BLaER1 (cell line): ENCODE measurements at regions not wholly inside any gene's neighbourhood (a gene's known extent, or its start where the extent isn't known, plus 50 kb on each side); places are given as distances from the start of the nearest gene placed in this dataset.
"Not testable (repeated sequence)": the region's sequence is repeated elsewhere in the genome, so short reads cannot be mapped to it uniquely, and the experiment has no call there.

Source experiments
- H3K27ac ChIP-seq: shearing (Covaris generic); formaldehyde crosslinking; 2 replicates; pipeline ENCODE4 v1.8.1; 2022
- H3K27me3 ChIP-seq: shearing (Covaris generic); formaldehyde crosslinking; 2 replicates; pipeline ENCODE4 v1.8.1; 2022
- H3K36me3 ChIP-seq: shearing (Covaris generic); formaldehyde crosslinking; 2 replicates; pipeline ENCODE4 v1.8.1; 2022
- H3K4me1 ChIP-seq: shearing (Covaris generic); formaldehyde crosslinking; 2 replicates; pipeline ENCODE4 v1.8.1; 2022
- H3K4me2 ChIP-seq: shearing (Covaris generic); formaldehyde crosslinking; 2 replicates; pipeline ENCODE4 v1.8.1; 2022
- H3K4me3 ChIP-seq: shearing (Covaris generic); formaldehyde crosslinking; 2 replicates; pipeline ENCODE4 v1.8.1; 2022
- H3K9ac ChIP-seq: shearing (Covaris generic); formaldehyde crosslinking; 2 replicates; pipeline ENCODE4 v1.8.1; 2022
- H3K9me3 ChIP-seq: shearing (Covaris generic); formaldehyde crosslinking; 2 replicates; pipeline ENCODE4 v1.8.1; 2022
- H4K20me1 ChIP-seq: shearing (Covaris generic); formaldehyde crosslinking; 2 replicates; pipeline ENCODE4 v1.8.1; 2022
- Cebpa-rat ChIP-seq: shearing (Covaris generic); IDR thresholded peaks from 2 replicates; pipeline ENCODE4 v1.8.1; 2022

DNA sequence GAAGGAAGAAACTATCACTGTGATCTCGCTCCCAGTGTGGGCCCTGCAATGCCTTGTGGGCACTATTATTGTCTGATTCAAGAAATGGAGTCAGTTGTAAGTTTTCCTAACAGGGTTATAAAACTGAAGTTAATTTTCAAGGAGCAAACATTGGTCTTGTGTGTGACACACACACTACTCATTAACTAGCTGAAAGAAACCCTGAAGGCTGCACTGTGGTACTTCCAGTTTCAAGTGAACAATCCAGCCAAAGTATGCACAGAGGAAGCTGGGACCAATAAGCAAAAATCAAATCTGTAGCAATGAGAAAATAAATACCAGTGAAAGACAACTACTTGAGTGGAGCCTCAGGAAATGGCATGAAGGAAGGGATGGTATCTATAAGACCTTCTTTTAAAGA lies 506.6 kb upstream of the POT1 start:
- Histone ChIP-seq H3K4me2 (no peak overlapping the region), H3K4me3 (no peak overlapping the region), H3K9ac (no peak overlapping the region), H3K9me3 (no peaks in the 10 kb centered on the region), H3K27me3 (no peaks in the 10 kb centered on the region), H4K20me1 (no peaks in the 10 kb centered on the region), H3K4me1 (no peaks in the 10 kb centered on the region), H3K27ac (no peak overlapping the region), H3K36me3 (no peaks in the 10 kb centered on the region)
- TF ChIP-seq Cebpa-rat, result no peak

GRCh38 chr7:125431349-125431748 lies 501.7 kb upstream of the POT1 start:
- Histone ChIP-seq H3K9me3 (no peaks in the 10 kb centered on the region), H3K4me2 (no peak overlapping the region), H3K27me3 (no peaks in the 10 kb centered on the region), H3K36me3 (no peaks in the 10 kb centered on the region), H3K4me1 (no peaks in the 10 kb centered on the region), H3K9ac (no peak overlapping the region), H3K4me3 (no peak overlapping the region), H3K27ac (no peak overlapping the region), H4K20me1 (no peaks in the 10 kb centered on the region)
- TF ChIP-seq Cebpa-rat, result no peak

DNA sequence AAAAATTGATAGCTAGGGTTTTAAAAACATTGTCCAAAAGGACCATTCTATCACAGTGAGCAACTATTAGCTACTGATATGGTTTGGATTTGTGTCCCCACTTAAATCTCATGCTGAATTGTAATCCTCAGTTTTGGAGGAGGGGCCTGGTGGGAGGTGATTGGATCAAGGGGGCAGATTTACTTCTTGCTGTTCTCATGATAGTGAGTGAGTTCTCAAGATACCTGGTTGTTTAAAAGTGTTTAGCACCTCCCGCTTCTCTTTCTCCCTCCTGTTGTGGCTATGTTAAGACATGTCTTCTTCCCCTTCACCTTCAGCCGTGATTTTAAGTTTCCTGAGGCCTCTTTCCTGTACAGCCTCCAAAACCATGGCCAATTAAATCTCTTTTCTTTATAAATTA lies 500.4 kb upstream of the POT1 start:
- no peak for TF ChIP-seq Cebpa-rat
- no peaks in the 10 kb centered on the region for H3K27me3 ChIP-seq
- H3K4me3 ChIP-seq, result no peak overlapping the region
- H4K20me1 ChIP-seq, result no peaks in the 10 kb centered on the region
- H3K4me2 ChIP-seq, result no peak overlapping the region
- no peaks in the 10 kb centered on the region for H3K36me3 ChIP-seq
- H3K9ac ChIP-seq, result no peak overlapping the region
- no peak overlapping the region for H3K27ac ChIP-seq
- H3K4me1 ChIP-seq, result no peaks in the 10 kb centered on the region
- H3K9me3 ChIP-seq, result no peaks in the 10 kb centered on the region

- Histone ChIP-seq H3K4me2 (no peak overlapping the region), H3K4me3 (no peak overlapping the region), H4K20me1 (no peaks in the 10 kb centered on the region), H3K27me3 (no peaks in the 10 kb centered on the region), H3K4me1 (no peaks in the 10 kb centered on the region), H3K9me3 (no peaks in the 10 kb centered on the region), H3K9ac (no peak overlapping the region), H3K36me3 (no peaks in the 10 kb centered on the region), H3K27ac (no peak overlapping the region)
- TF ChIP-seq Cebpa-rat, result no peak
These were observed 498.1 kb upstream of the POT1 start for GRCh38 chr7:125427676-125428075.

GRCh38 chr7:125425506-125425905 lies 495.9 kb upstream of the POT1 start:
- H3K27me3 ChIP-seq, result no peaks in the 10 kb centered on the region
- H3K4me1 ChIP-seq, result no peaks in the 10 kb centered on the region
- H4K20me1 ChIP-seq, result no peaks in the 10 kb centered on the region
- no peak overlapping the region for H3K4me2 ChIP-seq
- no peak overlapping the region for H3K4me3 ChIP-seq
- H3K36me3 ChIP-seq, result no peaks in the 10 kb centered on the region
- no peak for TF ChIP-seq Cebpa-rat
- H3K9ac ChIP-seq, result no peak overlapping the region
- H3K9me3 ChIP-seq, result no peaks in the 10 kb centered on the region
- H3K27ac ChIP-seq, result no peak overlapping the region

GRCh38 chr7:125424721-125425120 lies 495.1 kb upstream of the POT1 start:
- Histone ChIP-seq H3K4me3 (no peak overlapping the region), H4K20me1 (no peaks in the 10 kb centered on the region), H3K4me2 (no peak overlapping the region), H3K4me1 (no peaks in the 10 kb centered on the region), H3K9ac (no peak overlapping the region), H3K27me3 (no peaks in the 10 kb centered on the region), H3K36me3 (no peaks in the 10 kb centered on the region), H3K27ac (no peak overlapping the region), H3K9me3 (no peaks in the 10 kb centered on the region)
- TF ChIP-seq Cebpa-rat, result no peak

- Histone ChIP-seq H3K4me1 (no peaks in the 10 kb centered on the region), H3K27ac (no peak overlapping the region), H3K9me3 (no peaks in the 10 kb centered on the region), H3K27me3 (no peaks in the 10 kb centered on the region), H3K36me3 (no peaks in the 10 kb centered on the region), H3K9ac (no peak overlapping the region), H4K20me1 (no peaks in the 10 kb centered on the region), H3K4me2 (no peak overlapping the region), H3K4me3 (no peak overlapping the region)
- no peak for TF ChIP-seq Cebpa-rat
These were observed 494.0 kb upstream of the POT1 start for GRCh38 chr7:125423458-125424155.

GRCh38 chr7:125421407-125421806 lies 491.8 kb upstream of the POT1 start:
- not testable (repeated sequence) for H3K27ac ChIP-seq, H3K27me3 ChIP-seq, H3K4me3 ChIP-seq, H3K9me3 ChIP-seq, H3K36me3 ChIP-seq, H3K9ac ChIP-seq, H3K4me1 ChIP-seq, H4K20me1 ChIP-seq, H3K4me2 ChIP-seq

DNA sequence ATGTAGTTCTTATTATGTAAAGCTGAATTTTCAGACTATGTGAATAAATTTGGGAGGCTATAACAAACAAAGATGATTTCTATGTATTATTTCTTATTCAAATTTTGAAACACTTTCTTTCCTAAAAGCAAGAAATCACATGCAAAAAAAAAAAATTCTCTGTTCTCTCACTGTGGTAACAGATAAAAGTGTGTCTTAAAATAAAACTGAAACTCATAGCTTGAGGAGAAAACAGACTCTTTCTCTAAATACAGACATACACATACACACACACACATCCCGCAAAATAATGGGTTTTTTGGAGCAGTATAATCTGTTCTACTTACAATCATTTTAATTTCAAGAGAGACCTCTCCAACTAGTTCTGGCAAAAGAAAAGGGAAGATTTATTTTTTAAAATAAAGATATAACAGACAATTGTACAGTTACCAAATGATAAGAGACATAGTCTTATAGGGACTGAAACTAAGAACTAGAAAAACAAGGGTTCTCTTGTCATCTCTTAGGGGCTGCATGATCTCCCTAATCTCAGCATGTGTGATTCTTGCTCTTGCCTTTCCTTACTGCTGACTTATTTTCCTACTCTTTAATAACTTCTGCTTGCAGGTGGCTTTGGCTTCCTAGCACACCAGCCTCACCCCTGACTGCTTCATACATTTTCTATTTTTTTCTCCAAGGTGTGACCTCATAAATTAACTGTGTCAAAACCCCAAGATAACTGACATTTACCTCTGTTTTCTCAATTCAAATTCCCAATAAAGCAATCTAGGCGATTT lies 483.5 kb upstream of the POT1 start:
- Histone ChIP-seq H3K4me2 (no peak overlapping the region), H4K20me1 (no peaks in the 10 kb centered on the region), H3K9me3 (no peaks in the 10 kb centered on the region), H3K36me3 (no peaks in the 10 kb centered on the region), H3K4me1 (0 out of 2 replicates have a peak, but pooled peaks cover 8% of the 10 kb centered on the region), H3K27me3 (no peaks in the 10 kb centered on the region), H3K4me3 (no peak overlapping the region), H3K27ac (no peak overlapping the region), H3K9ac (no peak overlapping the region)
- TF ChIP-seq Cebpa-rat, result no peak

- Histone ChIP-seq H3K27ac (no peak overlapping the region), H3K4me3 (no peak overlapping the region), H3K4me2 (no peak overlapping the region), H3K4me1 (0 out of 2 replicates have a peak, but pooled peaks cover 8% of the 10 kb centered on the region), H4K20me1 (no peaks in the 10 kb centered on the region), H3K27me3 (no peaks in the 10 kb centered on the region), H3K9me3 (no peaks in the 10 kb centered on the region), H3K36me3 (no peaks in the 10 kb centered on the region), H3K9ac (no peak overlapping the region)
- no peak for TF ChIP-seq Cebpa-rat
These were observed 480.3 kb upstream of the POT1 start for GRCh38 chr7:125409921-125410320.
